ENCODE measurements at regions not wholly inside any gene's neighbourhood (a gene's known extent, or its start where the extent isn't known, plus 50 kb on each side); places are given as distances from the start of the nearest gene placed in this dataset.
"Not testable (repeated sequence)": the region's sequence is repeated elsewhere in the genome, so short reads cannot be mapped to it uniquely, and the experiment has no call there.

- DNase-seq: no peak
Observed at GRCh38 chr14:30227436-30227835, 299.8 kb upstream of the PRKD1 start.

- no peak for DNase-seq
Observed at GRCh38 chr14:30227876-30228275, 300.2 kb upstream of the PRKD1 start.

- DNase-seq: no peak
Observed at GRCh38 chr14:30230719-30231118, 303.1 kb upstream of the PRKD1 start.

DNA sequence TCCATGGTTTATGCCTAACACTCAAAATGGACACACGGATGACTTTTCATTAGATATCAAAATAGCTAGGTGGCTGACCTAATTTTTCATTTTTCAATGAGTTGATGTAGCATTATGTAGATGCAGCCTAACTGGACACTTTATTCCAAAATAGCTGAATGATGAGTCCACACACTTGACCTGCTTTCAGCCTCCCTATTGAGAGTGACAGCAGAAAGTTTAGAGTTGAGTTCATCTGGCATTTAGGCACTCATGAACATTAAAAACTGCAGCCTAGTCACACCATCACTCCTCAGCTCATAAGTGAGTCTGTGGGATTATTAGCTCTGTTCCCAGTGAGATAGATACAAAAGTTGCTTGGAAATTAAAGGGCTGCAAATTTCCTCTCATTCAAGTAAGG, 307.3 kb upstream of the PRKD1 start:
- no peak for DNase-seq

GRCh38 chr14:30235485-30235884, 307.8 kb upstream of the PRKD1 start:
- no peak for DNase-seq

DNA sequence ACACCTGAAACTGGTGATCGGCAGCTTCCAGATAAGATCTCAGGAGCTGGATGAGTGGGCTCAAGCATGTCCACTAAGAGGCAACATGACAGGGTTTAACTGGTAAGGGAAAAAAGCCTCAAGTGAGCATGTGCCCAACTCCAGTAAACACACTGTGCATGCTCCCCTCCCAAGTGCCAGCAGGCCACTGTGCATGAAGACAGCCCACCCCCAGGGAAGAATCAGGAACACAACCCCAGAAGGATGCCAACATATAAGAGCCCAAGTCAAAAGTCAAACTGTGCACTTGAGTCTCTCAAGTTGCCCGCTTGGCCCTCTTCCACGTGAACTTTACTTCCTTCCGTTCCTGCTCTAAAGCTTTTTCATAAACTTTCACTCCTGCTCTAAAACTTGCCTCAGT, 311.3 kb upstream of the PRKD1 start:
- no peak for DNase-seq

DNA sequence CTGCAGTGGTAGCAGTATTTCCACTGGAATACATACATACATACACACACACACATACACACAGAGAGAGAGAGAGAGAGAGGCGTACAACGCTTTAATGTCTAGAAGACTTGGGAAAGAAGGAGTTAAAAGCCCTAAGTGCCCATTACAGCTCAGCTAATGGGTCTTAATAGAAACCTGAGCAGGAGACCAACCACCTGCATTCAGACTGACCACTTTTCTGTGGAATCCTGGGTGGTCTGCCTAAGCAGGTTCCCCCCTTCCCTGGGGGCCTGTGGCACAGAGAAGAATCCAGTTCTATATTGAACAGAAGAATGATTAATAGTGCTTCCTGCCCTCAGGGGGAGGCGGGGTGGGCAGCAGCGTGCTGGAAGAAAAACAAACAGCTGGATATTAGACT, 312.4 kb upstream of the PRKD1 start:
- no peak for DNase-seq

- DNase-seq: no peak
Observed at GRCh38 chr14:30240685-30241084, 313.0 kb upstream of the PRKD1 start.

DNA sequence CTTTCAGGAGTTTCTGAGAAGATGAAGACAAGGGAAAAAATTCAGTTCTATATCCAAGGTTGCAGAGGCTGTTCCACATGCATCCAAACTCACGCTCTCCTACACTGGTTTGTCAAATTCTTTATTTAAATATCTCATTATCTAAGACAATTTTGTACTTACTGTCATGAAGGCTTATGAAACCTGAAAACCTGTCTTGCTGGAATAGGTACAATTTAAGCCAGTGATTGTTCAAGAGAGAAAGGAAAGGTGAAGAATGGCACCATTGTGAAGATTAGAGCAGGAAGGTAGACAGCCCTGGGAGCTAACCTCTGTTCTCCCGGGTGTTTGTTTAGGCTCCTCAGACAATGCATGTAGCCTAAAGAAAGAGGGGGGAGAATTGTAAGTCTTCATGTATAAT, 315.1 kb upstream of the PRKD1 start:
- DNase-seq: no peak

DNA sequence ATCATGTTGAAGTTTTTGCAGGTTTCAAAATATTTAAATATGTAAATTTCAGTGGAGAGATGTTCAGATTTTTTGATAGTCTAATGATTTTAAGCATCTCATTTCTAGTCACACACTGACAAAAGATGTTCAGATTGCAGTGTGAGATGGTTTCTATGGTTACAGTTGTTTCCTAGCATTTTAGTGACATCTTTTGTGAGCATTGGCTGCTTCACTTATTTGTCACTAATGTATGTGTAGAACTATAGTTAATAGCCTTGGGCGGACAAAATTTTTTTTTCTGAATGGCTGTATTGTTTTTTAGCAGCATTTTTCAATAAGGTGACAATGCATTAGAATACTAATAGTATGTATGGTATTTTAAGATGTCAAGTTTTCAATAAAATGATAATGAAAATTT, 315.6 kb upstream of the PRKD1 start:
- DNase-seq: no peak

GRCh38 chr14:30243805-30244204, 315.2 kb upstream of the G2E3 start:
- no peak for DNase-seq

DNA sequence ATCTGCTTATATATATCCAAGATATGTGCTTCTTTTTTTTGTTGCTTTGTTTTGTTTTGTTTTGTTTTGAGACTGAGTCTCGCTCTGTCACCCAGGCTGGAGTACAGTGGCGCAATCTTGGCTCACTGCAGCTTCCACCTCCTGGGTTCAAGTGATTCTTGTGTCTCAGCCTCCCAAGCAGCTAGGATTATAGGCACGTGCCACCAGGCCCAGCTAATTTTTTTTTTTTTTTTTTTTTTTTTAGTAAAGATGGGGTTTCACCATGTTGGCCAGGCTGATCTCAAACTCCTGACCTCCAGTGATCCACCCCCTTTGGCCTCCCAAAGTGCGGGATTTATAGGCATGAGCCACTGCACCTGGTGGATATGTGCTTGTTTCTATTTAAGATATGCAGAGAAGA, 314.6 kb upstream of the G2E3 start:
- not testable (repeated sequence) for DNase-seq

GRCh38 chr14:30251017-30251416, 307.9 kb upstream of the G2E3 start:
- DNase-seq: no peak

- DNase-seq: no peak
Observed at GRCh38 chr14:30251557-30252100, 307.3 kb upstream of the G2E3 start.

DNA sequence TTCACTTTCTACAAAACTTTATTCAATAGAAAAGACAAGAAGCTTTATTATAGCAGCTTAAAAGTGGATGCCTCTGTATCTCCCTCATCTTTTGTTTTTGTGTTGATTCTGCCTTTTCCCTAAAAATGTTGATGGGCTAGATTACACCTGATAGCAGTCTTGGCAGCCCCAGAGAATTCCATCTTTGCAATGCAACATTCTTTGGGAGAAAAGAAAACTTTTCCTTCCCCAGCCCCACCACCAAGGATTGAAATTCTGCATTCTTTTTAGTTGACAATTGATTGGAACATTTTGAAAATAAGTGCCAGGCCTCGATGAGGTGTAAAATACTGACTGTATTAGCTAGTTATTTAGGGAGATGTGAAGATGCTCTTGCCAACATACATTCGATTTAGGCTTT, 306.8 kb upstream of the G2E3 start:
- no peak for DNase-seq

GRCh38 chr14:30252783-30253674, 305.9 kb upstream of the G2E3 start:
- DNase-seq: no peak

- no peak for DNase-seq
Observed at GRCh38 chr14:30256627-30257026, 302.3 kb upstream of the G2E3 start.

- DNase-seq: no peak
Observed at GRCh38 chr14:30257946-30258661, 300.9 kb upstream of the G2E3 start.

GRCh38 chr14:30260833-30261607, 297.9 kb upstream of the G2E3 start:
- no peak for DNase-seq

DNA sequence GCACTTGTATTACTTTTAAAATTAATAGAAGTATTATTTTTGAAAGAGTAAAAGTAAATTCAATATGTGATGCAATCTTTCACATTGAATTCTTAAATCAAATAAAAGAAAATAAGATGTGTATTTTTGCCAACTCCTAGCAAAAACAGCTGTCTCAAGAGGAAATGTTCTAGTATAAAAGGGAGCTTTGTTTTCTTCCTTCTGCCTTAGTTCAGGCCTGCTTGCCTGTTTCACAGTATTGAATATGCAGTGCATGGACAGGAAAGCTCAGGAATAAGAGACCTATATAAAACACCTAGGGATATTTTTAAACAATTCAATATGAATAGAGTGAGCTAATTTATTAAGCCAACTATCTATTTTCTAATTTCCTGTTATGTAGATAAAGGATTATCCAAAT, 294.8 kb upstream of the G2E3 start:
- DNase-seq: no peak

DNA sequence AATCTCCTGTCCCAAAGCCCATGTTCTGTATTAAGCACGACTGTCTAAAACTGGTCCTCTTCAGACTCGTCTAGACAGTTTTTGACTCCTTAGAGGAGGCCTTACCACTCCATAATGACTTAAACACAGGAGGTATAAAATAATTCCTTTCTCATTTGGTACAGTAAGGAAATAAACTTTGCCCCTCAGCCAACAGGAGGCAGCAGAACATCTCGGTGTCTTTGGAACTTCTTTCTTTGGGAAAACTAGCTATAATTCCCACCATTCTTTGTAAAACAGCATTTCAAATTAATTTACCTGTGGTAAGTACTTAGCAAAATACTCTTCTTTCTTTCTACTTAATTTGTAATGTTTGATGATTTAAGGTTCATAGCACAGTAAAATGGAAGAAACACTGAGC, 292.7 kb upstream of the G2E3 start:
- DNase-seq: no peak

- DNase-seq: no peak
Observed at GRCh38 chr14:30267141-30267540, 291.8 kb upstream of the G2E3 start.

Measured in NCI-H2171 (cell line).